ENCODE measurements at regions not wholly inside any gene's neighbourhood (a gene's known extent, or its start where the extent isn't known, plus 50 kb on each side); places are given as distances from the start of the nearest gene placed in this dataset.

DNA sequence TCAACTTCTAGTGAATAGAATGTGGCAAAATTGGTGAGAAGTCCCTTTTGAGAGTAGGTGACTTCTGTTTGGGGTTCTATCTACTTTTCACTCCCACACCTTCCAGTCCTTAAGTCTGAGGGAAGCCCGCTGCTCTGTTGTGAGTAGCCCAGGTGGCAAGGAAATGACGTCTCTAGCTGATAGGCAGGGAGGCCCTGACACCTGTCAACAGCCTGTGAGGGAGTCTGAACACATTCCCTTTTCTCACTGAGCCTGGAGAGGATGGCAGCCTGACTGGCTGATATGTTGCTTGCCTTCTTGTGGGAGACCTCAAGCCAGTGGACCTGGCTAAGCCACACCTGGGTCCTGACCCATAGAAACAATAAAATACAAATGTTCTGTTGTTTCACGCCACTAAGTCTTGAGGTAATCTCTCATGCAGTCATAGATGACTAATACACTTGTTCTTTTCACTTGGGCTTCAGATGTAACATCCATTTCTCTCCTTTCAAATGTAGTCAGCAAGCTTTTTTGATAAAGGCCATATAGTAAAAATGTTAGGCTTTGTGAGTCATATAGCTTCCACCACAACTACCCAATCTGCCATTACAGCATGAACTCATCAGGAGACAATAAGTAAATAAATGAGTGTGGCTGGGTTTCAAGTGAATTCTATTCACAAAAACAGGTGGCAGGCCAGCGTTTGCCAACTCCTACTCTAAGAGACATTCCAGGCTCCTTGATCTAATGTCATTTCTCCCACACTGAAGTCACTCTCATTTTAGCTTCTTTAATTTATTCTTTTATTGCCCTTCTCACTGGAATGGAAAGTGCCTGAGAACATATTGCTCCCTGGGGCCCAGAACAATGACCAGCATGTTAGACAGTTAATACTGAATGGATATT lies 265.1 kb upstream of the MAD2L1 start:
- Histone ChIP-seq H3K27ac (ENCODE audit: low read depth, low read length) (no peak overlapping the region), H3K9ac (ENCODE audit: low read depth in 1 of 3, low read length in 3 of 3) (no peak overlapping the region), H3K27me3 (ENCODE audit: control insufficient read depth in 3 of 3, insufficient read depth in 3 of 3, low read length in 3 of 3) (no peaks in the 10 kb centered on the region), H3K4me1 (ENCODE audit: control insufficient read depth in 3 of 3, insufficient read depth in 3 of 3, low read length in 3 of 3) (no peaks in the 10 kb centered on the region), H3K36me3 (ENCODE audit: control insufficient read depth in 3 of 3, insufficient read depth in 3 of 3, low read length in 3 of 3) (no peaks in the 10 kb centered on the region), H3K4me3 (ENCODE audit: low read length in 3 of 3) (no peak overlapping the region), H3K9me3 (ENCODE audit: control insufficient read depth in 3 of 3, low read length in 3 of 3) (no peaks in the 10 kb centered on the region)

DNA sequence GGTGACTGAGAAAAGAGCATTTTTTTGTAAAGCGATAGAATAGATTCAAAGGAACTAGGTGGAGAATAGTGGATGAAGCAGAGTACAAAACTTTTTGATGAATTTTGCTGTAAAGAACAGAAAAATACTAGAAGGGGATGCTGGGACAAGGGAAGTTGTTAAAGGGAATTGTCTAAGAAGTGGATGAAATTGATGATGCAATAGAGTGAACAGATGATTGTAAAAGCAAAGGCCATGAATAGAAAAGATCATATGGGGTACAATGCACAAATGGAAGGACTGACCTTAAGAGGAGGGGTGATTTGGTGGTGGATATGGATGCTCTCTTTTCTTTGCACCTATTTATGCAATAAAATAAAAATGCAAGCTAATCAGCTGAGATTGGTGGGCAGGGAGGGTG lies 262.7 kb upstream of the MAD2L1 start:
- no peak overlapping the region for H3K4me3 ChIP-seq (ENCODE audit: low read length in 3 of 3)
- no peaks in the 10 kb centered on the region for H3K4me1 ChIP-seq (ENCODE audit: control insufficient read depth in 3 of 3, insufficient read depth in 3 of 3, low read length in 3 of 3)
- no peaks in the 10 kb centered on the region for H3K27me3 ChIP-seq (ENCODE audit: control insufficient read depth in 3 of 3, insufficient read depth in 3 of 3, low read length in 3 of 3)
- no peaks in the 10 kb centered on the region for H3K36me3 ChIP-seq (ENCODE audit: control insufficient read depth in 3 of 3, insufficient read depth in 3 of 3, low read length in 3 of 3)
- H3K9ac ChIP-seq (ENCODE audit: low read depth in 1 of 3, low read length in 3 of 3) = no peak overlapping the region
- H3K9me3 ChIP-seq (ENCODE audit: control insufficient read depth in 3 of 3, low read length in 3 of 3) = no peaks in the 10 kb centered on the region
- no peak overlapping the region for H3K27ac ChIP-seq (ENCODE audit: low read depth, low read length)

DNA sequence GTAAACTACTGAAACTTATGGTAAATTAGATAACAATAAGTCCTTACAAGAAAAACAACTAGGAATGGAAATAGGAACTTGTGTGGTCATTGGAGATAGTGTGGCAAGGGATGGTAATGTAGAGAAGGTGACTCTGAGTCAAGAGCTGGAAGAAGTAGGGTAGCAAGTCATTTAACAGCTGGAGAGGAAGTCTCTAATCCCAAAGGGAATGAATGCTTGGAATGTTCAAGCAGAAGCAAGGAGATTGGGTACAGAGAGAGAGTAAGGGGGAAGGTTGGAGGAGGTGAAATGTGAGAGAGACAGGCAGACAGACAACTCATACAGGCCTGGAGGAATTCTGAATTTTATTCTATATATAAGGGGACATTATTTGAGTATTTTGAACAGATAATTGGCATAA lies 260.6 kb upstream of the MAD2L1 start:
- Histone ChIP-seq H3K4me1 (ENCODE audit: control insufficient read depth in 3 of 3, insufficient read depth in 3 of 3, low read length in 3 of 3) (no peaks in the 10 kb centered on the region), H3K9me3 (ENCODE audit: control insufficient read depth in 3 of 3, low read length in 3 of 3) (no peaks in the 10 kb centered on the region), H3K27me3 (ENCODE audit: control insufficient read depth in 3 of 3, insufficient read depth in 3 of 3, low read length in 3 of 3) (no peaks in the 10 kb centered on the region)

DNA sequence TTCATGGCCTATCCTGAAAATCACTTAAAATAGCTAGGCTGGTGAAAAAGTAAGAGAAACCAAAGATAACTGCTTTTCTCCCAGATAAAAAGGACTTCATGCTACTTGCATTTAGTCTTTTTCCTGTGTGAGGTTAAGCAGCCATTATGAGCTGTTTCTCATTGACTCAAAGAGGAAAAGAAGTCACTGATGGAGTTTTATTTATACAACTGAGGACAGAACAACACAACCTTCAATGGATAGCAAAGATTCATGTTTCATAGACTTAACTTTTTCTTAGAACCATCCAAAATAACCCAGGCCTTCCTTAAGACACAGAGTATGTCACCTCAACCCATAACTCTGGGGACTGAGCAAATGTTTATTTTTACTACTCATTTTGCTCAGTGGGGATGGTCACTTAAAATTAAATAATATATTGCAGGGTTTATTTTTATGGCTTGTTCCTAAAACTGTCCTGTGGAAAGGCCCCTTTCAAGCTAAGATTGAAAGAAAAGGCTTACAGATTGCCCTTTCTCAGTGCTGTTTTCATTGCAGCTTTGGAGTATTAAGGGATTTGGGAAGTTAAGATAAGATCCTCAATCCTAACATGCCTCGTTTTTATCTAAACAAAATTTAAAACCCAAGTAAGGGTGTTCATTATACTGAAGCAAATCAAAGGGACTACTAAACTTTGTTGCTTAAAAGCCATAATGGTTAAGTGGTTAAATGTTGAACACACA lies 252.6 kb upstream of the MAD2L1 start:
- no peaks in the 10 kb centered on the region for H3K4me1 ChIP-seq (ENCODE audit: control insufficient read depth in 3 of 3, insufficient read depth in 3 of 3, low read length in 3 of 3)
- no peaks in the 10 kb centered on the region for H3K27me3 ChIP-seq (ENCODE audit: control insufficient read depth in 3 of 3, insufficient read depth in 3 of 3, low read length in 3 of 3)
- H3K9ac ChIP-seq (ENCODE audit: low read depth in 1 of 3, low read length in 3 of 3) = no peak overlapping the region
- no peak overlapping the region for H3K4me3 ChIP-seq (ENCODE audit: low read length in 3 of 3)
- H3K9me3 ChIP-seq (ENCODE audit: control insufficient read depth in 3 of 3, low read length in 3 of 3) = no peaks in the 10 kb centered on the region
- no peak overlapping the region for H3K27ac ChIP-seq (ENCODE audit: low read depth, low read length)
- no peaks in the 10 kb centered on the region for H3K36me3 ChIP-seq (ENCODE audit: control insufficient read depth in 3 of 3, insufficient read depth in 3 of 3, low read length in 3 of 3)

More for the DNA sequence above, 260.6 kb upstream of the MAD2L1 start:
- Histone ChIP-seq H3K36me3 (ENCODE audit: control insufficient read depth in 3 of 3, insufficient read depth in 3 of 3, low read length in 3 of 3) (no peaks in the 10 kb centered on the region), H3K27ac (ENCODE audit: low read depth, low read length) (no peak overlapping the region), H3K9ac (ENCODE audit: low read depth in 1 of 3, low read length in 3 of 3) (no peak overlapping the region), H3K4me3 (ENCODE audit: low read length in 3 of 3) (no peak overlapping the region)

DNA sequence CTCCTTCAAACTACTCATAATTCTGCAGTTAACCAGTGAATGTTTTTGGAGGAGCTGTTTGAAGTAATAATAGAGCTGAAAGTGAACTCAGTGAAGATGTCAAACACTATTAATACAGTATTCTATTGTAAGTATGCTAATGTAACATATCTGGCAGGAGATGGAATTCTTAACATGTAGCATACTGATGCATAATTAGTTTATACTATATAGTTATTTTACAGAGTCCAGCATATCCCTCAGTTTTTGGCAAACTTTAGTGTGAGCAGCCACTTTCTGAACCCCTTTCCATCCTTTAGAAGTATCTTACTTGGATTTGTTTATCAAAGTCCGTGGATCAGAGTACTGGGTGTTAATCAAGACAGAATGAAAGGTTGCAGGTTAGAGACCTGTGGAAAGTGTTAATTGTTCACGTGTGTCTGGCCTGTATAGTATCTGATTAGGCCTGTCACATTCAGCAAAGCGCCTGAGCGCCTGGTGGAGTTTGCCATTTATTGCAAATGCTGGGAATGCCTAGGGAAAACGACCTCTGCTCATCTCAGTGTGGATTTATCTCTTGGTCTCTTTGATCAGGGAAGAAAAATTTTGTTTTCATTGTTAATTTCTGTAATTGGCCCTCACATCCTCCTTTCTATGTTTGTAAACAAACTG lies 251.7 kb upstream of the MAD2L1 start:
- Histone ChIP-seq H3K36me3 (ENCODE audit: control insufficient read depth in 3 of 3, insufficient read depth in 3 of 3, low read length in 3 of 3) (no peaks in the 10 kb centered on the region), H3K9ac (ENCODE audit: low read depth in 1 of 3, low read length in 3 of 3) (no peak overlapping the region), H3K27ac (ENCODE audit: low read depth, low read length) (no peak overlapping the region), H3K9me3 (ENCODE audit: control insufficient read depth in 3 of 3, low read length in 3 of 3) (no peaks in the 10 kb centered on the region), H3K27me3 (ENCODE audit: control insufficient read depth in 3 of 3, insufficient read depth in 3 of 3, low read length in 3 of 3) (no peaks in the 10 kb centered on the region), H3K4me3 (ENCODE audit: low read length in 3 of 3) (no peak overlapping the region), H3K4me1 (ENCODE audit: control insufficient read depth in 3 of 3, insufficient read depth in 3 of 3, low read length in 3 of 3) (no peaks in the 10 kb centered on the region)

DNA sequence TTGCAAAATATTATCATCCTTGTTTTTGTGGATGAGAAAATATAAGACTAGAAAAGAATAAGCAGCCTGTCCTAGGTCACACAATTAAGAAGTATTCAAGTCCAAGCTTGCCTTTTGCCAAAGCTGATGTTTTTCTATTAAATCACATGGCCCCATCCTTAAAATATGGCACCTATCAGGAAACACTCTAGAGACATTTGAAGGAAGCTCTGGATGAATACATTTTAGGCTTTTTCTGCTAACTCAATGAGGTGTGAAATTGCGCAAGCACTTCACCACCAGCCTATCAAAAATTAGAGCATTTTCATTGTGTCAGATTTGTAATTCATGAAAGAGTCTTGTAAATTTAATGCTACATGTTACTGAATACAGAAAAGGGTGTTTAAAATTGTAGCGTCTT lies 251.1 kb upstream of the MAD2L1 start:
- H3K9me3 ChIP-seq (ENCODE audit: control insufficient read depth in 3 of 3, low read length in 3 of 3) = no peaks in the 10 kb centered on the region
- no peak overlapping the region for H3K27ac ChIP-seq (ENCODE audit: low read depth, low read length)
- H3K36me3 ChIP-seq (ENCODE audit: control insufficient read depth in 3 of 3, insufficient read depth in 3 of 3, low read length in 3 of 3) = no peaks in the 10 kb centered on the region
- H3K4me3 ChIP-seq (ENCODE audit: low read length in 3 of 3) = no peak overlapping the region
- no peak overlapping the region for H3K9ac ChIP-seq (ENCODE audit: low read depth in 1 of 3, low read length in 3 of 3)
- H3K27me3 ChIP-seq (ENCODE audit: control insufficient read depth in 3 of 3, insufficient read depth in 3 of 3, low read length in 3 of 3) = no peaks in the 10 kb centered on the region
- H3K4me1 ChIP-seq (ENCODE audit: control insufficient read depth in 3 of 3, insufficient read depth in 3 of 3, low read length in 3 of 3) = no peaks in the 10 kb centered on the region

DNA sequence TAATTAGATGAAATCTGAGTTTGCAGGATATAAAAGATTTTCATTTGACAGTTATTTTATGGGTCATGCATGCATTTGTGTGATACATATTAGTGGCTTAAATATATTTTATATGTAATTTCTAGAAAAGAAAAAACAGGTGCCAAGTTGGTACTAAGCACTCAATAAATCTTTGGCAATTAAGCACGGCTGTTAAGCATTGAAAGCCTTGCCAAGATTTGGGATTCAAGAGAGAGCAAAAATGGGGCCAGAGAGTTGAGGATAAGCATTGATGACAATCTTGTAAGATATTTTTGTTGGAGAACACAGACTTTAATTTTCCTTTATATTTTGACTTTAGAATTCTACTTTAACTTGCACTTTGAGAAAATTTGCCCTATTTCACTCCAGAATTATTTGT lies 249.8 kb upstream of the MAD2L1 start:
- no peaks in the 10 kb centered on the region for H3K27me3 ChIP-seq (ENCODE audit: control insufficient read depth in 3 of 3, insufficient read depth in 3 of 3, low read length in 3 of 3)
- H3K9ac ChIP-seq (ENCODE audit: low read depth in 1 of 3, low read length in 3 of 3) = no peak overlapping the region
- H3K9me3 ChIP-seq (ENCODE audit: control insufficient read depth in 3 of 3, low read length in 3 of 3) = no peaks in the 10 kb centered on the region
- no peak overlapping the region for H3K27ac ChIP-seq (ENCODE audit: low read depth, low read length)
- H3K4me1 ChIP-seq (ENCODE audit: control insufficient read depth in 3 of 3, insufficient read depth in 3 of 3, low read length in 3 of 3) = no peaks in the 10 kb centered on the region
- H3K36me3 ChIP-seq (ENCODE audit: control insufficient read depth in 3 of 3, insufficient read depth in 3 of 3, low read length in 3 of 3) = no peaks in the 10 kb centered on the region
- no peak overlapping the region for H3K4me3 ChIP-seq (ENCODE audit: low read length in 3 of 3)

DNA sequence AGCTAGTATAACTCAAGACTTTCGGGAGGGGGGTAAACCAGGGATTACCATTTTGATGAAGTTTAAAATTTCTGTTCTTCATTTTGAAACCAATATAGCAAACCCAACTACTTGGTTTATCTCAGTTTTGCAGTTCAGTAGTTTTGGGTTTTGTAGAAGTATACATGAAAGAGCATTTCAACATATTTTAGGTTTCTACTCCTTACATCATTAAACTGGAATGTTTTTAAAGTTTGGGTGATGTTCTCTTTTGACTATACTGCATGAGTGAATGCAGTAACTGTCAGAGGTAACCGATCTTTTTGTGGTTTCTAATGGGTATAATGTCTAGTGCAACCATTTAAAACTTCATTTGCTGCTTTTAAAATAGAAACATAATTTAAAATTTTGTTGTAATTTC lies 248.3 kb upstream of the MAD2L1 start:
- Histone ChIP-seq H3K27ac (ENCODE audit: low read depth, low read length) (no peak overlapping the region), H3K9me3 (ENCODE audit: control insufficient read depth in 3 of 3, low read length in 3 of 3) (no peaks in the 10 kb centered on the region), H3K36me3 (ENCODE audit: control insufficient read depth in 3 of 3, insufficient read depth in 3 of 3, low read length in 3 of 3) (no peaks in the 10 kb centered on the region), H3K9ac (ENCODE audit: low read depth in 1 of 3, low read length in 3 of 3) (no peak overlapping the region), H3K27me3 (ENCODE audit: control insufficient read depth in 3 of 3, insufficient read depth in 3 of 3, low read length in 3 of 3) (no peaks in the 10 kb centered on the region), H3K4me3 (ENCODE audit: low read length in 3 of 3) (no peak overlapping the region), H3K4me1 (ENCODE audit: control insufficient read depth in 3 of 3, insufficient read depth in 3 of 3, low read length in 3 of 3) (no peaks in the 10 kb centered on the region)

DNA sequence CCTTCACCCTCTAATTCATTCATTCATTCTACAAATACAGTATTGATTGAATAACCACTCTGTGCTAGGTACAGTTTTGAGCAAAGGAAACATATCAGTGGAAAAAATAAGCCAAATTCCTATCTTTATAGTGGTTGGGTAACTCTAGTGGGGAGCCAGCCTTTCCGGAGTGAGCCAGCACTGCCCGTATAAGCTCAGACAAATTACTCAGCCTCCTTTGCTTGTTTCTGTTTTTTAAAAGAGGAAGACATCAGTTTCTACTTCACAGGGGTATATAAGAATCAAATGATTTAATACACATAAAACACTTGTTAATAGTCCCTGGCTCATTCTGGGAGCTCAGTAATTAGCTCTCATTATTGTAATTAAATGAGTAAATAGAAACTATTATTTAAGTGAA lies 238.2 kb upstream of the MAD2L1 start:
- Histone ChIP-seq H3K27ac (ENCODE audit: low read depth, low read length) (no peak overlapping the region), H3K27me3 (ENCODE audit: control insufficient read depth in 3 of 3, insufficient read depth in 3 of 3, low read length in 3 of 3) (no peaks in the 10 kb centered on the region), H3K4me1 (ENCODE audit: control insufficient read depth in 3 of 3, insufficient read depth in 3 of 3, low read length in 3 of 3) (no peaks in the 10 kb centered on the region), H3K9ac (ENCODE audit: low read depth in 1 of 3, low read length in 3 of 3) (no peak overlapping the region), H3K9me3 (ENCODE audit: control insufficient read depth in 3 of 3, low read length in 3 of 3) (no peaks in the 10 kb centered on the region), H3K4me3 (ENCODE audit: low read length in 3 of 3) (no peak overlapping the region), H3K36me3 (ENCODE audit: control insufficient read depth in 3 of 3, insufficient read depth in 3 of 3, low read length in 3 of 3) (no peaks in the 10 kb centered on the region)

DNA sequence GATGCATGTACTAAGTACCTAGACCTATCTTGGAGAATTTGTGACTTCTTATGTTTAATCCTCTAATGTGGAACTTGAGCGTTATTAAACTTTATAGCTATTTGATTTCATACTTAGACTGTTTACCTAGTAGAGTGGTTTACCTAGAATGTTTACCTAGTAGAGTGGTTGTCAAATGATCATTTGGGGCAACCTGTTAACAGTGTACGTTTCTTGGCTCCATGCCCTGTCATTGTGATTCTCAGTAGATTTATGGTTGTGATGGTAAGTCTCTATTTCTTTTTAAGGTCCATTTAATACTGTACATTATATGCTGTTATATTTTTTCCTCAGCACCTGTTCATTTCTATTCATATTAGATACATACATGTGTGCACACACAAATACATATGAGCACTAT lies 233.0 kb upstream of the MAD2L1 start:
- no peak overlapping the region for H3K4me3 ChIP-seq (ENCODE audit: low read length in 3 of 3)
- H3K27ac ChIP-seq (ENCODE audit: low read depth, low read length) = no peak overlapping the region

More for the DNA sequence above, 233.0 kb upstream of the MAD2L1 start:
- Histone ChIP-seq H3K36me3 (ENCODE audit: control insufficient read depth in 3 of 3, insufficient read depth in 3 of 3, low read length in 3 of 3) (no peaks in the 10 kb centered on the region), H3K27me3 (ENCODE audit: control insufficient read depth in 3 of 3, insufficient read depth in 3 of 3, low read length in 3 of 3) (no peaks in the 10 kb centered on the region), H3K4me1 (ENCODE audit: control insufficient read depth in 3 of 3, insufficient read depth in 3 of 3, low read length in 3 of 3) (no peaks in the 10 kb centered on the region), H3K9me3 (ENCODE audit: control insufficient read depth in 3 of 3, low read length in 3 of 3) (no peaks in the 10 kb centered on the region), H3K9ac (ENCODE audit: low read depth in 1 of 3, low read length in 3 of 3) (no peak overlapping the region)
